OCI-LY7 (cell line): ENCODE measurements at regions not wholly inside any gene's neighbourhood (a gene's known extent, or its start where the extent isn't known, plus 50 kb on each side); places are given as distances from the start of the nearest gene placed in this dataset.

ENCODE experiments used
- BruUV-seq: library from RNA; stranded (reverse); fragments of 400-500 nt; replicated peaks from 2 replicates; lab custom pipeline; 2021; lab: Mats Ljungman, UMichigan
- CTCF ChIA-PET: fragments of 300-600 bp; sonication (Branson Sonifier 250); formaldehyde crosslinking; loops from one replicate; lab custom pipeline; 2022; ENCODE audit warnings: antibody characterized with exemption; ENCODE audit not compliant: unreplicated experiment; lab: Charles Lee
- POLR2A ChIA-PET: fragments of 300-600 bp; sonication (Branson Sonifier 250); formaldehyde crosslinking; loops from one replicate; lab custom pipeline; 2022; ENCODE audit warnings: antibody characterized with exemption; lab: Charles Lee
- DNase-seq: peaks from one replicate; pipeline ENCODE4 v3.0.0-alpha.2; 2015; ENCODE audit warnings: low spot score
- H2AFZ ChIP-seq: fragments of 200-600 bp; sonication (generic), shearing (Covaris generic); 2 replicates; pipeline ENCODE4 v1.6.1; 2014; ENCODE audit warnings: mild to moderate bottlenecking, antibody characterized with exemption, low read length, moderate library complexity
- H3K27ac ChIP-seq: fragments of 200-600 bp; sonication (generic); 2 replicates; pipeline ENCODE4 v1.5.1; 2014; ENCODE audit warnings: mixed run types, low read depth, mild to moderate bottlenecking, moderate library complexity, low read length, inconsistent platforms; ENCODE audit not compliant: poor library complexity, severe bottlenecking
- H3K36me3 ChIP-seq: fragments of 200-600 bp; sonication (generic); 2 replicates; pipeline ENCODE4 v1.6.1; 2014; ENCODE audit warnings: mild to moderate bottlenecking, antibody characterized with exemption, low read length, moderate library complexity, mixed read lengths; ENCODE audit not compliant: insufficient read depth
- H3K4me1 ChIP-seq: fragments of 200-600 bp; sonication (generic); 2 replicates; pipeline ENCODE4 v1.5.1; 2014; ENCODE audit warnings: mild to moderate bottlenecking, low read length; ENCODE audit not compliant: insufficient read depth, poor library complexity, severe bottlenecking
- H3K4me2 ChIP-seq: fragments of 200-600 bp; sonication (generic); 2 replicates; pipeline ENCODE4 v1.6.1; 2014; ENCODE audit warnings: mild to moderate bottlenecking, low read length
- H3K4me3 ChIP-seq: fragments of 200-600 bp; sonication (generic); 2 replicates; pipeline ENCODE4 v1.5.1; 2014; ENCODE audit warnings: mild to moderate bottlenecking, low read depth, low read length; ENCODE audit not compliant: poor library complexity, severe bottlenecking
- H3K79me2 ChIP-seq: fragments of 200-600 bp; sonication (generic); 2 replicates; pipeline ENCODE4 v1.6.1; 2016; ENCODE audit warnings: low read depth, mild to moderate bottlenecking, low read length, moderate library complexity, mixed read lengths; ENCODE audit not compliant: insufficient read depth
- H3K9me2 ChIP-seq: fragments of 200-600 bp; sonication (generic); 2 replicates; pipeline ENCODE4 v1.6.1; 2016; ENCODE audit warnings: mild to moderate bottlenecking, low read length, mixed read lengths; ENCODE audit not compliant: insufficient read depth
- H3K9me3 ChIP-seq: fragments of 200-600 bp; sonication (generic); 2 replicates; pipeline ENCODE4 v1.6.1; 2014; ENCODE audit warnings: mild to moderate bottlenecking, mixed run types, low read length, mixed read lengths
- H4K20me1 ChIP-seq: fragments of 200-600 bp; sonication (generic); 2 replicates; pipeline ENCODE4 v1.6.1; 2014; ENCODE audit warnings: mild to moderate bottlenecking, antibody characterized with exemption, low read length, moderate library complexity, mixed read lengths; ENCODE audit not compliant: insufficient read depth
- CTCF ChIP-seq: fragments of 200-600 bp; sonication (generic); conservative IDR thresholded peaks from 2 replicates; pipeline ENCODE4 v1.5.1; 2014; ENCODE audit warnings: mild to moderate bottlenecking, antibody characterized with exemption, low read length, moderate library complexity, mixed read lengths
- EZH2phosphoT487 ChIP-seq: fragments of 200-600 bp; sonication (generic); IDR thresholded peaks from 2 replicates; pipeline ENCODE4 v1.6.1; 2018; ENCODE audit warnings: low read depth, borderline replicate concordance, mild to moderate bottlenecking, mixed run types, antibody characterized with exemption, low read length, moderate library complexity, mixed read lengths
- intact Hi-C: fragments of 100-400 bp; cut with micrococcal nuclease; formaldehyde crosslinking; loops from one replicate; pipeline ENCODE4 v1.10.0; 2022; ENCODE audit not compliant: unreplicated experiment

DNA sequence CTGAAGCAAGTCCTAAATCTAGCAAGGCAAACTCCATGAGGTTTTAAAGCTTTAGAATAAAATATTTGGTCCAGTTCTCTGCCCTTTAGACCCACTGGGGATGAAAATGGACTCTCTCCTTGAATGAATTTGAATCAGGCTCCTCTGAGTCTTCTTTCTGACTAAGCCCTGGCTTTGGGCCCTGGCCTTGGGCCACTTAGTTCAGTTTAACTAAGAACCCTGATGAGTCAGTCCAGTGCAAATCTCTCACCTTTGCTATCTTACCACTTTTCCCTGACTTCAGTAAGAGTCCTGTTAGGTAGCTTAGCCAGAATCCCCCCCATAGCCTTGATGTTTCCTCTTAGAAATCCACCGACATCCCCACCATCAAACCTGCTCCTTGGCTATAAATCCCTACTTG is 427.5 kb downstream of the SNAPC1 start:
- H2AFZ ChIP-seq = no peak overlapping the region
- H3K9me3 ChIP-seq = no peaks in the 10 kb centered on the region
- no peak for DNase-seq
- TF ChIP-seq EZH2phosphoT487 (no peak), CTCF (no peak)
- H3K9me2 ChIP-seq = no peaks in the 10 kb centered on the region
- intact Hi-C loops = no loop called here
- no peaks in the 10 kb centered on the region for H4K20me1 ChIP-seq
- no peaks in the 10 kb centered on the region for H3K4me1 ChIP-seq
- ChIA-PET CTCF (no interaction called here), POLR2A (no interaction called here)
- no peak overlapping the region for H3K27ac ChIP-seq
- no peaks in the 10 kb centered on the region for H3K36me3 ChIP-seq
- no peaks in the 10 kb centered on the region for H3K79me2 ChIP-seq
- H3K4me3 ChIP-seq = no peak overlapping the region
- BruUV-seq = no TSS peak
- no peak overlapping the region for H3K4me2 ChIP-seq

DNA sequence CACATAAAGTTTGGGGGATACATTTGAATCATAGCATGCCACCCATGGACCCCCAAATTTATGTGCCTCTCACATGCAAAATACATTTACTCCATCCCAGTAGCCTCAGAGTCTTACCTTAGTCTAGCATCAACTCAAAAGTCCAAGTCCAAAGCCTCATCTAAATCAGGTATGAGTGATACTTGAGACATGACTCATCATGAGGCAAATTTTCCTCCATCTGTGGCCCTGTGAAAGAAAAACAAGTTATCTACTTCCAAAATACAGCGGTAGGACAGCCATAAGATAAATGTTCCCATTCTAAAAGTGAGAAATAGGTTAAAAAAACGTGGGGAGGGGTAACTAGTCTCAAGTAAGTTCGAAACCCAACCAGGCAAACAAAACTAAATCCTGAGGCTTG is 444.2 kb downstream of the SNAPC1 start:
- CTCF ChIA-PET = no interaction called here
- no TSS peak for BruUV-seq

More for the DNA sequence above, 444.2 kb downstream of the SNAPC1 start:
- Histone ChIP-seq H3K9me3 (no peaks in the 10 kb centered on the region), H3K4me1 (no peaks in the 10 kb centered on the region), H4K20me1 (no peaks in the 10 kb centered on the region), H2AFZ (no peak overlapping the region), H3K4me3 (no peak overlapping the region), H3K79me2 (no peaks in the 10 kb centered on the region), H3K9me2 (no peaks in the 10 kb centered on the region), H3K36me3 (no peaks in the 10 kb centered on the region), H3K4me2 (no peak overlapping the region), H3K27ac (no peak overlapping the region)
- DNase-seq = no peak
- POLR2A ChIA-PET = no interaction called here
- TF ChIP-seq EZH2phosphoT487 (no peak), CTCF (no peak)
- intact Hi-C loops = no loop called here
